ENCODE measurements at regions not wholly inside any gene's neighbourhood (a gene's known extent, or its start where the extent isn't known, plus 50 kb on each side); places are given as distances from the start of the nearest gene placed in this dataset.

GRCh38 chr1:106748606-106749005 lies 307.9 kb upstream of the PRMT6 start:
- DNase-seq (ENCODE audit: extremely low read depth, insufficient read length) = no peak
- no peak overlapping the region for H3K4me3 ChIP-seq (replicated peaks; ENCODE audit: low read depth, low read length)
- H3K36me3 ChIP-seq (ENCODE audit: control insufficient read depth, insufficient read depth, low read length) = no peaks in the 10 kb centered on the region
- TF ChIP-seq CTCF (IDR thresholded peaks at IDR 0.05; ENCODE audit: insufficient read depth, low read length, poor library complexity, severe bottlenecking) = no peak
- no peaks in the 10 kb centered on the region for H3K27me3 ChIP-seq (replicated peaks; ENCODE audit: control insufficient read depth, insufficient read depth, low read length)

- no peaks in the 10 kb centered on the region for H3K36me3 ChIP-seq (ENCODE audit: control insufficient read depth, insufficient read depth, low read length)
- TF ChIP-seq CTCF (IDR thresholded peaks at IDR 0.05; ENCODE audit: insufficient read depth, low read length, poor library complexity, severe bottlenecking) = no peak
- no peak overlapping the region for H3K4me3 ChIP-seq (replicated peaks; ENCODE audit: low read depth, low read length)
- H3K27me3 ChIP-seq (replicated peaks; ENCODE audit: control insufficient read depth, insufficient read depth, low read length) = no peaks in the 10 kb centered on the region
- DNase-seq (ENCODE audit: extremely low read depth, insufficient read length) = no peak
Measured at GRCh38 chr1:106749491-106749890, 307.0 kb upstream of the PRMT6 start.

DNA sequence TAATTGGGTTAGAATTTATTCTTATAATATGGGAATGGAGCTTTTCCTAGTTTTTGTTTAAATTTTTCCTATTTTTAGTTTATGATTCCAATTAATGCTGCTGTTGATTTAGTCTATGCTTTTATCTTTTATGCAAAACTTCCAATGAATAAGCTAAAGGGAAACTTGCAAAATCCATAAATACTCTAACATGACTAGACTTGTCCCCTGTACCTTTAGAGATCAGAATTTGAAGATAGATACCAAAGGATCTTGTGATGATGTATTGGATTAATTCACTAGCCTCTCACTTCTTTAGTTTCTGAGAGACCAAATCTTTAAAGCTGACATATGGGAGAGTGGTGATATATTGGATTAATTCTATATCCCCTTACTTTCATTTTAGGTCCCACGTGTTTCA lies 306.6 kb upstream of the PRMT6 start:
- H3K4me3 ChIP-seq (replicated peaks; ENCODE audit: low read depth, low read length) = no peak overlapping the region
- H3K27me3 ChIP-seq (replicated peaks; ENCODE audit: control insufficient read depth, insufficient read depth, low read length) = no peaks in the 10 kb centered on the region
- TF ChIP-seq CTCF (IDR thresholded peaks at IDR 0.05; ENCODE audit: insufficient read depth, low read length, poor library complexity, severe bottlenecking) = no peak
- DNase-seq (ENCODE audit: extremely low read depth, insufficient read length) = no peak
- no peaks in the 10 kb centered on the region for H3K36me3 ChIP-seq (ENCODE audit: control insufficient read depth, insufficient read depth, low read length)

DNA sequence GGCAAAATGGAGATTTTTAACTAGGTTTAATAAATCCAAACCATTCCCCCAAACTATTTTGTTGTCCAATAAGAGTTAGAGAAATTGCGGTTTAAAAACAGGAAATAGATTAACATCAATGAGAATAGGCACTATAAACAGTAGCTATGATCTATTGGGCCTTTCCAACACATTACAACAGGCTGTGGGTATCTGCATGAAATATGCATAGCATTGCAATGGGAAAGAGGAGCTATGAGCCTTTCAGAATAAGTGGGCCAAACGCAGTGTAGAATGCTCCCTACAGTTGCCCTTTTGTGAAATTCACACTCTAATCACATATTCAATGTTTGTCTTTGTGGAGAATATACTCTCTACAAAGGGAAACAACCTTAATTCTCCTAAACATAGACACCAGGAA lies 305.5 kb upstream of the PRMT6 start:
- no peak overlapping the region for H3K4me3 ChIP-seq (replicated peaks; ENCODE audit: low read depth, low read length)
- no peaks in the 10 kb centered on the region for H3K27me3 ChIP-seq (replicated peaks; ENCODE audit: control insufficient read depth, insufficient read depth, low read length)
- no peak for DNase-seq (ENCODE audit: extremely low read depth, insufficient read length)
- no peak for TF ChIP-seq CTCF (IDR thresholded peaks at IDR 0.05; ENCODE audit: insufficient read depth, low read length, poor library complexity, severe bottlenecking)
- no peaks in the 10 kb centered on the region for H3K36me3 ChIP-seq (ENCODE audit: control insufficient read depth, insufficient read depth, low read length)

DNA sequence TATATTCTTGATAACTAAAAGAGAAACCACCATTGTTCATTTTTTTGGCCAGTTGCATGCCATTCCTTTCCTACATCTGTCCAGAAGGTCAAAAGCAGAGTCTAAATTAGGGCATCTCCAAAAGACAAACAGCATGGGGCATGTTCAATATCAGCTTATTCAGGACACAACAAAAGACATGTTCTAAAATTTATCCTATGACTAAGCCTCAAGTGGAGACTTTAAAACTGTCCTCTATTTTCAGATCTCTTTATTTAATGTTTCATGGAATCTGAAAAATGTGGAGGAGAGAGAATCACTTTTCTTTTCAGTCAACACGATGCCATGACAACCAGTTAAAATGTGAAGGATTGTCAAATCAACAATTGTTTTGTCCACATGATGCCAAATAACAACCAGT lies 303.4 kb upstream of the PRMT6 start:
- no peak overlapping the region for H3K4me3 ChIP-seq (replicated peaks; ENCODE audit: low read depth, low read length)
- no peak for DNase-seq (ENCODE audit: extremely low read depth, insufficient read length)
- H3K36me3 ChIP-seq (ENCODE audit: control insufficient read depth, insufficient read depth, low read length) = no peaks in the 10 kb centered on the region
- TF ChIP-seq CTCF (IDR thresholded peaks at IDR 0.05; ENCODE audit: insufficient read depth, low read length, poor library complexity, severe bottlenecking) = no peak
- H3K27me3 ChIP-seq (replicated peaks; ENCODE audit: control insufficient read depth, insufficient read depth, low read length) = no peaks in the 10 kb centered on the region

- no peak for TF ChIP-seq CTCF (IDR thresholded peaks at IDR 0.05; ENCODE audit: insufficient read depth, low read length, poor library complexity, severe bottlenecking)
- H3K36me3 ChIP-seq (ENCODE audit: control insufficient read depth, insufficient read depth, low read length) = no peaks in the 10 kb centered on the region
- H3K4me3 ChIP-seq (replicated peaks; ENCODE audit: low read depth, low read length) = no peak overlapping the region
- no peaks in the 10 kb centered on the region for H3K27me3 ChIP-seq (replicated peaks; ENCODE audit: control insufficient read depth, insufficient read depth, low read length)
- DNase-seq (ENCODE audit: extremely low read depth, insufficient read length) = no peak
Measured at GRCh38 chr1:106754957-106755356, 301.5 kb upstream of the PRMT6 start.
